ENCODE measurements at regions not wholly inside any gene's neighbourhood (a gene's known extent, or its start where the extent isn't known, plus 50 kb on each side); places are given as distances from the start of the nearest gene placed in this dataset.

- no peak for TF ChIP-seq POLR2A (IDR thresholded peaks at IDR 0.05; ENCODE audit: low read length)
- no peak for TF ChIP-seq GATA1 (IDR thresholded peaks at IDR 0.05; ENCODE audit: low read depth, low read length)
Observed at GRCh38 chr4:179797738-179798137, 2355.5 kb upstream of the AGA start.

Measured in erythroblast (primary cell).